ENCODE measurements at regions not wholly inside any gene's neighbourhood (a gene's known extent, or its start where the extent isn't known, plus 50 kb on each side); places are given as distances from the start of the nearest gene placed in this dataset.
"Not testable (repeated sequence)": the region's sequence is repeated elsewhere in the genome, so short reads cannot be mapped to it uniquely, and the experiment has no call there.

DNA sequence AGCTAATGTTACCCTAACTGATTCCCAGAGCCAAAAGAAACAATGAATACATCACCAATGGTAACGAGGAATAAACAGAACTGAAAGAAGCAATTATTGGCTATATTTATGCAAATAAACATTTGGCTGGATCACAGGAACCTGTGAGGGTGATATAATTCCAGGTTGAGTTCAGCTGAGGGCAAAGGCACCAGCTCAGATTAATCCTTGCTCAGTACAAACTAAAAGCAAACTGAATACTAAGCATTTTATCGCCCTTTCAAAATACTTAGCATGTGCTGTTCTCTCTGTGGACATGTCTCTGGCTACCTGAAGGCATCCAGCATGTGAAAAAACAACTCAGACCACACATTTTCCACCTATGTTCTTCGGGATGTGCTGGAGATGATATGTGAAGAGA is 791.7 kb downstream of the METTL4 start:
- TF ChIP-seq, protein P1, sequence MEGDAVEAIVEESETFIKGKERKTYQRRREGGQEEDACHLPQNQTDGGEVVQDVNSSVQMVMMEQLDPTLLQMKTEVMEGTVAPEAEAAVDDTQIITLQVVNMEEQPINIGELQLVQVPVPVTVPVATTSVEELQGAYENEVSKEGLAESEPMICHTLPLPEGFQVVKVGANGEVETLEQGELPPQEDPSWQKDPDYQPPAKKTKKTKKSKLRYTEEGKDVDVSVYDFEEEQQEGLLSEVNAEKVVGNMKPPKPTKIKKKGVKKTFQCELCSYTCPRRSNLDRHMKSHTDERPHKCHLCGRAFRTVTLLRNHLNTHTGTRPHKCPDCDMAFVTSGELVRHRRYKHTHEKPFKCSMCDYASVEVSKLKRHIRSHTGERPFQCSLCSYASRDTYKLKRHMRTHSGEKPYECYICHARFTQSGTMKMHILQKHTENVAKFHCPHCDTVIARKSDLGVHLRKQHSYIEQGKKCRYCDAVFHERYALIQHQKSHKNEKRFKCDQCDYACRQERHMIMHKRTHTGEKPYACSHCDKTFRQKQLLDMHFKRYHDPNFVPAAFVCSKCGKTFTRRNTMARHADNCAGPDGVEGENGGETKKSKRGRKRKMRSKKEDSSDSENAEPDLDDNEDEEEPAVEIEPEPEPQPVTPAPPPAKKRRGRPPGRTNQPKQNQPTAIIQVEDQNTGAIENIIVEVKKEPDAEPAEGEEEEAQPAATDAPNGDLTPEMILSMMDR (IDR thresholded peaks at IDR 0.05; ENCODE audit: low read depth, low read length) = no peak
- TF ChIP-seq POLR2A (IDR thresholded peaks at IDR 0.05; ENCODE audit: extremely low read depth, insufficient read length) = no peak
- TF ChIP-seq, protein P2, sequence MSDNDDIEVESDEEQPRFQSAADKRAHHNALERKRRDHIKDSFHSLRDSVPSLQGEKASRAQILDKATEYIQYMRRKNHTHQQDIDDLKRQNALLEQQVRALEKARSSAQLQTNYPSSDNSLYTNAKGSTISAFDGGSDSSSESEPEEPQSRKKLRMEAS (IDR thresholded peaks at IDR 0.05; ENCODE audit: low read depth, low read length) = no peak
- no peak for TF ChIP-seq MYC (IDR thresholded peaks at IDR 0.05; ENCODE audit: low read depth, low read length)
- DNase-seq (ENCODE audit: low read depth) = no peak
- H3K4me3 ChIP-seq (ENCODE audit: low read depth, low read length) = no peak overlapping the region

DNA sequence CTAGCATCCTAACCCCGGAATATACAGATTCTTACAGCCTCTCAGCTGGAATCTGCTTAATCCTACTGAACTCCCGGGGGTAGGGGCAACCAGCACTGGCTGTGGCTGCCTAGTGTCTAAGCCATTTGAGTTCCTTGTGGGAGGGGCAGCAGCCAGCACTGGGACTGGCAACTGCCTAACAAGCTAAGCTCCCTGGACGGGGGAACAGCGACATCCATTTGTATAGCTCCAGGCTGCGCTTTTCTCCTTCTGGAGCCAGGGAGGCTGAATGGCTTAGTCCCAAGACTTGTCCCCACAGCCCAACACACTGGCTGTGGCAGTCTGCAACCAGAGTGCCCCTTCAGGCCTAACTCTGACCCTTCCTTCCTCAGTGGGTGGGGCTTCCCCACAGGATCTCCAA is 787.2 kb downstream of the METTL4 start:
- no peak overlapping the region for H3K4me3 ChIP-seq (ENCODE audit: low read depth, low read length)
- TF ChIP-seq, protein P2 (IDR thresholded peaks at IDR 0.05; ENCODE audit: low read depth, low read length) = no peak
- TF ChIP-seq, protein P1 (IDR thresholded peaks at IDR 0.05; ENCODE audit: low read depth, low read length) = no peak
- TF ChIP-seq MYC (IDR thresholded peaks at IDR 0.05; ENCODE audit: low read depth, low read length) = no peak
- no peak for TF ChIP-seq POLR2A (IDR thresholded peaks at IDR 0.05; ENCODE audit: extremely low read depth, insufficient read length)
- no peak for DNase-seq (ENCODE audit: low read depth)

DNA sequence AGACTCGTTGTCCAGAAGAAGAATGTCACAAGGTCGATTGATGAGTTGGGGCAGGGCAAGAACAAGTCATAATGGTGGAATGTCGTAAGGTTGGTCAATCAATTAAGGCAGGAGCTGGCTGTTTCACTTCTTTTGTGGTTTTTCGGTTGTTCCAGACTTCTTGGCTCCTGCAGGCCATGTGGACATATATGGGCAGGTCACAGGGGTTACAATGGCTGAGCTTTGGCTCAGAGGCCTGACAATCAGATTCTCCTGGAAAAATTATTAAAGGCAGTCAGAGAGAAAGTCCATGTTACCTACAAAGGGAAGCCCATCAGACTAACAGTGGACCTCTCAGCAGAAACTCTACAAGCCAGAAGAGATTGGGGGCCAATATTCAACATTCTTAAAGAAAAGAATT is 785.3 kb downstream of the METTL4 start:
- not testable (repeated sequence) for H3K4me3 ChIP-seq (ENCODE audit: low read depth, low read length); DNase-seq (ENCODE audit: low read depth)

DNA sequence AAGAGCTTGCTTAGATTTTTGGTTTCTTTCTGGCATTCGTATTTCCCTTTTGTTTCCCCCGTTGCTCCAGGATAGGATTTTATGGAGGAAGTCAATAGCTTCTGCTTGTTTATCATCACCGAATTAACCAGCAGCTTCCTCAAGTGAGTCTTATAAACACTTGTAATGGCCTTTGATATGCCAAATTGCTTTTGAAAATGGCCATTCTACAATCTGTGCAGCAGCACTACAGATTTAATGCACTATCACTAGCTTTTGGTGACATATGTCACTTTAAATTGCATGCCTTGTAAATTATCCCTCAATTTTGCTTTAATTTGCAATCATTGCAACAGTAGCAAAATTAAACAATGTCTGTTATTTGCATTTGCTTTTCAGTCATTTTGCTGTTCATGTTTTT is 774.7 kb downstream of the METTL4 start:
- TF ChIP-seq, protein P2 (IDR thresholded peaks at IDR 0.05; ENCODE audit: low read depth, low read length) = no peak
- TF ChIP-seq MYC (IDR thresholded peaks at IDR 0.05; ENCODE audit: low read depth, low read length) = no peak
- TF ChIP-seq POLR2A (IDR thresholded peaks at IDR 0.05; ENCODE audit: extremely low read depth, insufficient read length) = no peak
- TF ChIP-seq, protein P1 (IDR thresholded peaks at IDR 0.05; ENCODE audit: low read depth, low read length) = no peak
- H3K4me3 ChIP-seq (ENCODE audit: low read depth, low read length) = no peak overlapping the region
- no peak for DNase-seq (ENCODE audit: low read depth)

DNA sequence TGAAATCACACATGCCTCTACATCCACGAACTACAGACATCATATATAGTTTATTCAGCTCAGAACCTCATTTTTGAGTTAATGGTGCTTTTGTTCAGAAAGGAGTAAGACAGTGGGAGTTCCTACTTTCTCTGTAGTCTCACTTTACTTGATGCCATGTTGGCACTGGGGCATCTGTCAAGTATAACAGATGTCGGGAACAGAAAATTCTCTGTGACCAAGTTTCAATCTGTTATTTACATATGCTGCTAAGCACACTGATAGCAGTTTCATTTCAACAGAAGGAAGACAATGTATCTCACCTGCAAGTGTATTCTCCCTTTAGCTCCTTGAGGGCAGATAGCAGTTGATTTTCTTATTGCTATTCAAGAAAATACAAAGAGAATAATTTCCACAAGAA is 774.1 kb downstream of the METTL4 start:
- no peak for DNase-seq (ENCODE audit: low read depth)
- TF ChIP-seq, protein P2 (IDR thresholded peaks at IDR 0.05; ENCODE audit: low read depth, low read length) = no peak
- TF ChIP-seq, protein P1 (IDR thresholded peaks at IDR 0.05; ENCODE audit: low read depth, low read length) = no peak
- TF ChIP-seq MYC (IDR thresholded peaks at IDR 0.05; ENCODE audit: low read depth, low read length) = no peak
- TF ChIP-seq POLR2A (IDR thresholded peaks at IDR 0.05; ENCODE audit: extremely low read depth, insufficient read length) = no peak
- no peak overlapping the region for H3K4me3 ChIP-seq (ENCODE audit: low read depth, low read length)

DNA sequence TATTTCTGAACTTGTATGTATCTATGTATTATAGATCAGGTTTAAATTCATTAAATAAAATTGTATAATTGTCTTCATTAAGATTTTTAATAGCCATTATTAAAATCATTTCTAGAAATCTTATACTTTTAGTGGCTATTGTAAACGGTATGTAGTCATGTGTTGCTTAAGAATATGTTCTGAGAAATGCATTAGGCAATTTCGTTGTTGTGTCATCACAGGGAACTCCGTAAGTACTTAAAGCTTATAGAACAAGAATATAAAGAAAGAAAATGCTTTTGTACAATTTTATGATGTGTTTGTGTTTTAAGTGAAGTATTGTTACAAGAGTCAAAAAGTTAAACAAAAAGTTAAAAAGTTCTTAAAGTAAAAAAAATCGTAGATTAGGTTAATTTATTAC is 765.8 kb downstream of the METTL4 start:
- DNase-seq (ENCODE audit: low read depth) = peak; percentile 14
- H3K4me3 ChIP-seq (ENCODE audit: low read depth, low read length) = no peak overlapping the region
- TF ChIP-seq POLR2A (IDR thresholded peaks at IDR 0.05; ENCODE audit: extremely low read depth, insufficient read length) = no peak
- TF ChIP-seq, protein P1 (IDR thresholded peaks at IDR 0.05; ENCODE audit: low read depth, low read length) = no peak
- TF ChIP-seq, protein P2 (IDR thresholded peaks at IDR 0.05; ENCODE audit: low read depth, low read length) = no peak
